GM12872 (cell line): ENCODE measurements at regions not wholly inside any gene's neighbourhood (a gene's known extent, or its start where the extent isn't known, plus 50 kb on each side); places are given as distances from the start of the nearest gene placed in this dataset.

Experiments
- CTCF ChIP-seq: IDR thresholded peaks from 3 replicates; pipeline ENCODE4 v1.5.1; 2011; ENCODE audit warnings: low read depth, mild to moderate bottlenecking, low read length, moderate library complexity; ENCODE audit not compliant: insufficient read depth

- no peak for TF ChIP-seq CTCF
Observed at GRCh38 chr5:175257128-175257846, 186.7 kb downstream of the DRD1 start.

- no peak for TF ChIP-seq CTCF
Observed at GRCh38 chr5:175254155-175254554, 189.8 kb downstream of the DRD1 start.

- no peak for TF ChIP-seq CTCF
Observed at GRCh38 chr5:175253597-175253996, 190.4 kb downstream of the DRD1 start.

- no peak for TF ChIP-seq CTCF
Observed at GRCh38 chr5:175252234-175252805, 191.7 kb downstream of the DRD1 start.

- no peak for TF ChIP-seq CTCF
Observed at GRCh38 chr5:175250426-175250825, 193.6 kb downstream of the DRD1 start.

- no peak for TF ChIP-seq CTCF
Observed at GRCh38 chr5:175248416-175248905, 195.5 kb downstream of the DRD1 start.

- TF ChIP-seq CTCF = no peak
Observed at GRCh38 chr5:175246889-175247520, 197.0 kb downstream of the DRD1 start.
